ENCODE measurements at regions not wholly inside any gene's neighbourhood (a gene's known extent, or its start where the extent isn't known, plus 50 kb on each side); places are given as distances from the start of the nearest gene placed in this dataset.

GRCh38 chr14:26339381-26339780 is 258.5 kb downstream of the NOVA1 start:
- H2BK15ac ChIP-seq (ENCODE audit: low read depth, low read length): no peak overlapping the region
- no peaks in the 10 kb centered on the region for H3K27me3 ChIP-seq (ENCODE audit: control insufficient read depth, insufficient read depth, low read length)
- no peak overlapping the region for H3K18ac ChIP-seq (ENCODE audit: low read depth, low read length)
- H3K9me3 ChIP-seq (ENCODE audit: control insufficient read depth, insufficient read depth, low read length): peaks cover 3% of the 10 kb centered on the region; the same call in 1 of the 2 replicates
- BruUV-seq (replicated peaks): no TSS peak
- H3K4me3 ChIP-seq (ENCODE audit: insufficient read depth, low read depth, low read length): no peak overlapping the region
- H3K4me1 ChIP-seq (ENCODE audit: control insufficient read depth, insufficient read depth, low read length): no peaks in the 10 kb centered on the region
- no peak overlapping the region for H3K27ac ChIP-seq (ENCODE audit: insufficient read depth, low read length)
- H4K8ac ChIP-seq (ENCODE audit: low read depth in 2 of 2, low read length in 2 of 2): no peak overlapping the region
- H4K20me1 ChIP-seq (ENCODE audit: insufficient read depth, low read length): no peaks in the 10 kb centered on the region
- DNase-seq (no peak), ATAC-seq (ENCODE audit: low read depth) (no peak)
- no peaks in the 10 kb centered on the region for H3K9me1 ChIP-seq (ENCODE audit: insufficient read depth, low read length)
- no peak overlapping the region for H2AK9ac ChIP-seq (replicated peaks; ENCODE audit: low read depth, low read length, poor library complexity)
- no peak overlapping the region for H2AFZ ChIP-seq (replicated peaks; ENCODE audit: low read length, poor library complexity)
- no peak overlapping the region for H2BK120ac ChIP-seq (ENCODE audit: low read depth, low read length)
- no peak overlapping the region for H2BK20ac ChIP-seq (ENCODE audit: low read depth, low read length)
- H2BK5ac ChIP-seq (ENCODE audit: low read depth, low read length, poor library complexity, severe bottlenecking): no peak overlapping the region
- in situ Hi-C loops (cut with MboI; ENCODE audit: low sequenced_read_pairs) (no loop called here), dilution Hi-C loops (cut with HindIII; ENCODE audit: low sequenced_read_pairs, unreplicated experiment) (no loop called here), intact Hi-C loops (cut with micrococcal nuclease) (no loop called here)
- H3K79me1 ChIP-seq (ENCODE audit: low read depth in 1 of 2, low read length in 2 of 2): no peaks in the 10 kb centered on the region
- H3K23ac ChIP-seq (ENCODE audit: low read depth, low read length): no peak overlapping the region
- H3K36me3 ChIP-seq (ENCODE audit: control insufficient read depth, insufficient read depth, low read length): no peaks in the 10 kb centered on the region
- WGBS, 2 experiments (ENCODE audit: extremely low coverage in 2 of 2, insufficient read length in 1 of 2): 0% methylated on average over 1 of the region's 2 CpGs; no CpG with 5 or more reads in 1 of the 2 experiments
- H3K9ac ChIP-seq (ENCODE audit: low read depth, low read length): no peak overlapping the region
- POLR2A ChIA-PET (ENCODE audit: unreplicated experiment): no interaction called here
- TF ChIP-seq RFX5 (IDR thresholded peaks at IDR 0.05; ENCODE audit: low read depth, low read length): no peak
- no peak for TF ChIP-seq CHD1 (IDR thresholded peaks at IDR 0.05; ENCODE audit: low read depth, low read length)
- TF ChIP-seq SMC3 (IDR thresholded peaks at IDR 0.05; ENCODE audit: low read depth, low read length): no peak
- TF ChIP-seq MAFK (IDR thresholded peaks at IDR 0.05; ENCODE audit: low read depth, low read length): no peak
- TF ChIP-seq ELK1 (IDR thresholded peaks at IDR 0.05; ENCODE audit: borderline replicate concordance, low read depth, low read length): no peak
- TF ChIP-seq MXI1 (IDR thresholded peaks at IDR 0.05; ENCODE audit: borderline replicate concordance, low read depth, low read length): no peak
- TF ChIP-seq RAD21 (IDR thresholded peaks at IDR 0.05; ENCODE audit: low read length): no peak
- TF ChIP-seq CTCF (conservative IDR thresholded peaks at IDR 0.05; ENCODE audit: low read depth, low read length): no peak
- no peak for TF ChIP-seq BHLHE40 (IDR thresholded peaks at IDR 0.05; ENCODE audit: low read depth, low read length)
- TF ChIP-seq RCOR1 (IDR thresholded peaks at IDR 0.05; ENCODE audit: insufficient replicate concordance, low read length): no peak
- TF ChIP-seq USF2 (IDR thresholded peaks at IDR 0.05; ENCODE audit: low read depth, low read length): no peak
- no peak for TF ChIP-seq CEBPB (IDR thresholded peaks at IDR 0.05; ENCODE audit: low read depth, low read length)
- TF ChIP-seq FOS (IDR thresholded peaks at IDR 0.05; ENCODE audit: low read depth, low read length): no peak
- TF ChIP-seq NFE2L2 (IDR thresholded peaks at IDR 0.05; ENCODE audit: low read depth, low read length): no peak
- H2AK5ac ChIP-seq (ENCODE audit: low read depth, low read length): no peak overlapping the region
- H3K14ac ChIP-seq (replicated peaks; ENCODE audit: low read depth, low read length): no peak overlapping the region
- no peak overlapping the region for H3K4me2 ChIP-seq (ENCODE audit: low read depth, low read length)
- no peak overlapping the region for H4K91ac ChIP-seq (ENCODE audit: insufficient read depth, low read depth, low read length)
- H3K56ac ChIP-seq (ENCODE audit: extremely low read depth, insufficient read depth, low read length): no peak overlapping the region
- no peak overlapping the region for H3K4ac ChIP-seq (ENCODE audit: low read depth, low read length)
- CTCF ChIA-PET: no interaction called here
- no peak overlapping the region for H4K5ac ChIP-seq (ENCODE audit: low read depth, low read length)
